ENCODE measurements at regions not wholly inside any gene's neighbourhood (a gene's known extent, or its start where the extent isn't known, plus 50 kb on each side); places are given as distances from the start of the nearest gene placed in this dataset.
A peak's percentile ranks its signal among the peaks of the same experiment; 100 is the strongest.

- Mint-ChIP-seq H3K27me3 (ENCODE audit: insufficient read depth, low read depth) (no peaks in the 10 kb centered on the region), H3K27ac (no peak overlapping the region), H3K4me3 (no peak overlapping the region), H3K36me3 (no peaks in the 10 kb centered on the region), H3K4me1 (peaks cover 12% of the 10 kb centered on the region), H3K9me3 (no peaks in the 10 kb centered on the region)
- no peak overlapping the region for H3K4me2 ChIP-seq
- no peak overlapping the region for H3K9ac ChIP-seq
- TF ChIP-seq EZH2 (IDR thresholded peaks at IDR 0.05) (no peak), CTCF (IDR thresholded peaks at IDR 0.05) (no peak), EZH2phosphoT487 (IDR thresholded peaks at IDR 0.05) (no peak)
- no peaks in the 10 kb centered on the region for H4K20me1 ChIP-seq (ENCODE audit: low read depth)
- DNase-seq (ENCODE audit: low spot score): no peak
- H3K27me3 ChIP-seq: no peaks in the 10 kb centered on the region
- peaks cover 5% of the 10 kb centered on the region for H3K4me1 ChIP-seq
- H2AFZ ChIP-seq (replicated peaks): no peak overlapping the region
- H3F3A ChIP-seq (ENCODE audit: low read depth): no peaks in the 10 kb centered on the region
- no peaks in the 10 kb centered on the region for H3K79me2 ChIP-seq (ENCODE audit: low read depth)
- H3K9me3 ChIP-seq (ENCODE audit: low read depth): no peaks in the 10 kb centered on the region
- H3K27ac ChIP-seq: no peak overlapping the region
- H3K36me3 ChIP-seq: no peaks in the 10 kb centered on the region
- H3K4me3 ChIP-seq: no peak overlapping the region
These were observed 207.7 kb upstream of the DACH1 start for GRCh38 chr13:72074663-72075062.

GRCh38 chr13:72072261-72072660 lies 205.3 kb upstream of the DACH1 start:
- Histone ChIP-seq H3K27ac (no peak overlapping the region), H3K27me3 (no peaks in the 10 kb centered on the region), H3K36me3 (no peaks in the 10 kb centered on the region), H2AFZ (replicated peaks) (no peak overlapping the region), H4K20me1 (ENCODE audit: low read depth) (no peaks in the 10 kb centered on the region), H3K4me1 (peaks cover 5% of the 10 kb centered on the region), H3K4me3 (no peak overlapping the region), H3F3A (ENCODE audit: low read depth) (no peaks in the 10 kb centered on the region), H3K9me3 (ENCODE audit: low read depth) (no peaks in the 10 kb centered on the region), H3K79me2 (ENCODE audit: low read depth) (no peaks in the 10 kb centered on the region), H3K9ac (no peak overlapping the region), H3K4me2 (no peak overlapping the region)
- no peak for DNase-seq (ENCODE audit: low spot score)
- H3K27me3 Mint-ChIP-seq (ENCODE audit: insufficient read depth, low read depth): peaks cover 5% of the 10 kb centered on the region
- H3K27ac Mint-ChIP-seq: no peak overlapping the region
- H3K36me3 Mint-ChIP-seq: no peaks in the 10 kb centered on the region
- peaks cover 12% of the 10 kb centered on the region for H3K4me1 Mint-ChIP-seq
- TF ChIP-seq CTCF (IDR thresholded peaks at IDR 0.05) (no peak), EZH2phosphoT487 (IDR thresholded peaks at IDR 0.05) (no peak), EZH2 (IDR thresholded peaks at IDR 0.05) (no peak)
- peaks cover 8% of the 10 kb centered on the region for H3K9me3 Mint-ChIP-seq
- H3K4me3 Mint-ChIP-seq: no peak overlapping the region

- no peaks in the 10 kb centered on the region for H3K27me3 ChIP-seq
- peaks cover 8% of the 10 kb centered on the region for H3K9me3 Mint-ChIP-seq
- H3K4me3 Mint-ChIP-seq: no peak overlapping the region
- no peaks in the 10 kb centered on the region for H4K20me1 ChIP-seq (ENCODE audit: low read depth)
- no peak overlapping the region for H3K27ac Mint-ChIP-seq
- no peaks in the 10 kb centered on the region for H3F3A ChIP-seq (ENCODE audit: low read depth)
- peaks cover 5% of the 10 kb centered on the region for H3K4me1 ChIP-seq
- H3K36me3 ChIP-seq: no peaks in the 10 kb centered on the region
- no peak overlapping the region for H3K4me3 ChIP-seq
- H3K36me3 Mint-ChIP-seq: no peaks in the 10 kb centered on the region
- no peak overlapping the region for H3K4me2 ChIP-seq
- H2AFZ ChIP-seq (replicated peaks): no peak overlapping the region
- no peak overlapping the region for H3K9ac ChIP-seq
- H3K4me1 Mint-ChIP-seq: peaks cover 12% of the 10 kb centered on the region
- DNase-seq (ENCODE audit: low spot score): peak; percentile 18
- H3K27ac ChIP-seq: no peak overlapping the region
- H3K27me3 Mint-ChIP-seq (ENCODE audit: insufficient read depth, low read depth): peaks cover 7% of the 10 kb centered on the region
- H3K9me3 ChIP-seq (ENCODE audit: low read depth): no peaks in the 10 kb centered on the region
- no peaks in the 10 kb centered on the region for H3K79me2 ChIP-seq (ENCODE audit: low read depth)
- TF ChIP-seq EZH2 (IDR thresholded peaks at IDR 0.05): no peak
- no peak for TF ChIP-seq EZH2phosphoT487 (IDR thresholded peaks at IDR 0.05)
- no peak for TF ChIP-seq CTCF (IDR thresholded peaks at IDR 0.05)
These were observed 204.7 kb upstream of the DACH1 start for GRCh38 chr13:72071713-72072112.
